ENCODE measurements at regions not wholly inside any gene's neighbourhood (a gene's known extent, or its start where the extent isn't known, plus 50 kb on each side); places are given as distances from the start of the nearest gene placed in this dataset.

GRCh38 chr14:38847161-38847560, 255.9 kb downstream of the SEC23A start:
- no peak for DNase-seq (ENCODE audit: low read depth)

- DNase-seq (ENCODE audit: low read depth), result no peak
Measured at GRCh38 chr14:38839694-38840365, 263.2 kb downstream of the SEC23A start.

- no peak for DNase-seq (ENCODE audit: low read depth)
Measured at GRCh38 chr14:38838979-38839323, 264.1 kb downstream of the SEC23A start.

DNA sequence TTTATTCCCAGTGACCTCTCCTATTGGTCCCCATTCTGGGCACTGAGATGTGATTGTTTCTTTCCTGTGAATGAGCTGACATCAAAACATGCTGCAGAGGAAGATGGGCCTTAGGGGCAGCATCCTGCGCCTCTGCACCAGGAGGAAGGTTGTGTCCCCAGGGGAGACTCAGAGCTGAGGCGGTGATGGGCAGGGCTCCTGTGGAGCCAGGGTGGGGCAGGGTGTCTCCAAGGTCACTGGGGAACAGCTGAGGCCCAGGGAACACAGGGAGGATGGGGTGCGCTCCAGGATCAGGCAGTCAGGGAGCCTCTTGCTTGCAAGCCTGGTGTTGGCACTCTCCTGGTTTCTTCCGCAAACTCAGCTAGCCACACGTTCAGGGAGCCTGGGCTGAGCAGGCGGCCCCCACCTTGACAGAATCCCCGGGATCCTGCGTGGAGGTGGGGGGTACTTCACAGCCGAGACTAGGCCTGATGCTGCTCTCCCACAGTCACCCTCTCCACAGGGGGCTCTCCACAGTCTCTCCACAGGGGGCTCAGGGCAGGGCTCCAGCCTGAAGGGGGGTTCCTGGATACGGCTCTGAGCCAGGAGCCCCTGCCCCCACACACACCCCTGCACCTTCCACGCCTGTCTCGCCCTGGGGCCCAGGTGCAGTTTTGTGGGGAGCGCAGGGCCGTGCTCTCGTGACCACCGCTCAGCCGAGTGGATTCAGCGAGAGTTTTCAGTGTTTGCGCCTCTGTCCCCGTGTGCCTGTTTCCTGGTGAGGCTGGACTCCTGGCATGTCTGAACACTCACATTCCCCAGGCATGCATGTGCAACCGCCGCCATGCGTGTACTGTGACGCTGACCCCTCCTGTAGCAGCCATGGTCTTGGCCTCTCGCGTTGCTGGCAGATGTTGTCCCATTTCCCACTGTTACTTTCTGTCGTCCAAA, 264.7 kb downstream of the SEC23A start:
- no peak for DNase-seq (ENCODE audit: low read depth)

DNA sequence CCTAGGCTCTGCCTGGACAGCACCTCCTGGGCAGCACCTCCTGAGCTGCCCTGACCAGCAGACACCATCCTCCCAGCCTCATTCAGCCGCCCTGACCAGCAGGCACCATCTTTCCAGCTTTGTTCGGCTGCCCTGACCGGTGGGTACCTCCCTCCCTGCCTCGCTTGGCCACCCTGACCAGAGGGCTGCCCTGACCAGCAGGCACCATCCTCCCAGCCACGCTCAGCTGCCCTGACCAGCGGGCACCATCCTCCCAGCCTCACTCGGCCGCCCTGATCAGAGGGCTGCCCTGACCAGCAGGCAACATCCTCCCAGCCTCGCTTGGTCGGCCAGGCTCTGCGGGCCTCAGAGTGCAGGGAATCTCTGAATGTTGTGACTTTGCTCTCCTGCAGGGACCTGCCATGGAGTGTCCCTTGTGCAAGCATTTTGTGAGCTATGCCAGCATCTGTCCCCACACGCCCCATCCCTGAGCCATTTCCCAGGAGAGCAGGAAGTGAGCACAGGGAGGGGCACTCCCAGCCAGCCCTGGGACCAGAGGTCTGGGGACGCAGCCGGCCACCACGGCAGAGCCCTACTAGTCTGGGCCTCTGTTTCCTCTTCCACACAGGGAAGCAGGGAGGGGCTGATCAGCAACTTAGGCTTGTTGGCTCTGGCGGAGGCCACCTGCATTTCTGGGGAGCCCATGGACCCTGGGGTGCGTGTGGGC, 265.5 kb downstream of the SEC23A start:
- no peak for DNase-seq (ENCODE audit: low read depth)

GRCh38 chr14:38836539-38836938, 266.5 kb downstream of the SEC23A start:
- DNase-seq (ENCODE audit: low read depth), result no peak

DNA sequence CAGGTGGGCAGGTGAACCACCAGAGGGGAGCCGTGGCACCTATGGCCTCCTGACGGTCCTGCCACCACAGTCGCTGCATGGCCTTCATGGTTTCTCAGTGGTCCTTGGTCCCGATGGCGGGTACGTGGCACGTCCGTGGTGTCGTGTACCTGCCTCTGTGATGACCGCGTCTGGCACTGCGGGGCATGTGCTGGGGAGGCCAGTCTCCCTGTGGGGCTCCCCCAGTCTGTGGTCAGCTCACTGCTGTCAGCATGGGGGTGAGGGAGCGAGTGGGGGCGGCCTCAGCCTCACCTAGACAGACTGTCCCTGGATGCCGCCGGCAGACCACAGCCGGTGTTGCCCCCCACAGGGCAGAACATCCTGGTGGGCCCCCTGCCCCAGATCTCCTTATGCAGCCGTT, 267.2 kb downstream of the SEC23A start:
- DNase-seq (ENCODE audit: low read depth), result no peak

DNA sequence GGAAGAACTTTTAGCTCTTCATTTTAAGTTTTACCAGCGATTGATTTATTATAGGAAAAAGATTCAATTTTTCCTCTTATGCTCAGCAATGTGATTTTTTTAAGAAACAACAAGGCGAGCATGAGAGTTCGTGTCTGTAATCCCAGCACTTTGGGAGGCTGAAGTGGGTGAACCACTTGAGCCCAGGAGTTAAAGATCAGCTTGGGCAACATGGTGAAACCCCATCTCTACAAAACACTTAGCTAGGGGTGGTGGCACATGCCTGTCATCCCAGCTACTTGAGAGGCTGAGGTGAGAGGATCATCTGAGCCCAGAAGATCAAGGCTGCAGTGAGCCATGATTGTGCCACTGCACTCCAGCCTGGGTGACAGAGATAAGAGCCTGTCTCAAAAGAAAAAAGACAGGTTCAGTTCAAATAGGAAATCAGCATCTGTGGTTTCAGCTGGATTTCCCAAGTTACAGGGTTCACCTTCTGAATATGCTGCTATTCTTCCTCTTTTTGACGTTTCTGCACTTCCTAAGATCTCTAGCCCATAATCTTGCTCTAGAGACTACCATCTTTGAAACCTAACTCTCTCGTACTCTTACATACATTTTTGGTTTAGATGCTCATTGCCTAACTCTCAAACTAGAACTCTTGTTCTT, 274.7 kb downstream of the SEC23A start:
- no peak for DNase-seq (ENCODE audit: low read depth)

GRCh38 chr14:38824706-38825105, 278.3 kb downstream of the SEC23A start:
- DNase-seq (ENCODE audit: low read depth), result no peak

DNA sequence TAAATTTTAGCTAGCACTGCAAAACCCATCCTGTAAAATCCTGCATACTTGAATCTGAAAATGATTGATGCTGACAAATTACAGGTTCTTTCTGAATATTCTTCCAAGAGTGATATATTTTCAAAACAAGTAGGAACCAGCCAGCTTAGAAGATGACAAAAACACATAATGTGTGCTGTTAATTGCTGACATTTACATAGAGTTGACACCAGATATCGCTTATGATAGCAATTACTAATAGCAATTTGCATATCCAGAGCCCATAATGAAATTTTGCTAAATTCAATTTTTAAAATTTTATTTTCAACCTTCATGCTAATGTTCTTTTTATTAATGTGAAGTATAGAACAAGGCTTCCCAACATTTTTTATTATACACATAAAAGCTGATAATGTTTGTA, 284.5 kb downstream of the SEC23A start:
- DNase-seq (ENCODE audit: low read depth), result no peak

DNA sequence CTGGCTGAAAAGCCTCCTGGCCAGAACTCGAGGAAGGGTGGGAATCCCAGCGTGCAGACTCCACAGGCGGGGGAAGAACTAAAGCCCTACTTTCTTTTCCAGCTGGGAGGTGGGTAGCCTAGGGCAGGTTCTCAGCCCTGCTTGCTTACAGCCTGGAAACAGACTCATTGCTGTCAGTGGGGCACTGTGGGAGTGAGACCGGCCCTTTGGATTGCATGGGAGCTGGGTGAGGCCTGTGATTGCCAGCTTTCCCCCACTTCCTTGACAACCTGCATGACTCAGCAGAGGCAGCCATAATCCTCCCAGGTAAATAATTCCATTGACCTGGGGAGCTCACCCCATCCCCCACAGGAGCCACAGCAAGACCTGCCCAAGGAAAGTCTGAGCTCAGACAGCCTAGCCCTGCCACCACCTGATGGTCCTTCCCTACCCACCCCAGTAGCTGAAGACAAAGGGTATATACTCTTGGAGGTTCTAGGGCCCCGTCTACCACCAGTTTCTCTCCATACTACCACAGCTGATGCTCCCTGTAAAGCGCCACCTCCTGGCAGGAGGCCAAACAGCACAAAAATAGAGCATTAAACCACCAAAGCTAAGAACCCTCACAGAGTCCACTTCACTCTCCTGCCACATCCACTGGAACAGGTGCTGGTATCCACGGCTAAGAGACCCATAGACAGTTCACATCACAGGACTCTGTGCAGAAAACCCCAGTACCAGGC, 294.1 kb downstream of the SEC23A start:
- DNase-seq (ENCODE audit: low read depth), result no peak

DNA sequence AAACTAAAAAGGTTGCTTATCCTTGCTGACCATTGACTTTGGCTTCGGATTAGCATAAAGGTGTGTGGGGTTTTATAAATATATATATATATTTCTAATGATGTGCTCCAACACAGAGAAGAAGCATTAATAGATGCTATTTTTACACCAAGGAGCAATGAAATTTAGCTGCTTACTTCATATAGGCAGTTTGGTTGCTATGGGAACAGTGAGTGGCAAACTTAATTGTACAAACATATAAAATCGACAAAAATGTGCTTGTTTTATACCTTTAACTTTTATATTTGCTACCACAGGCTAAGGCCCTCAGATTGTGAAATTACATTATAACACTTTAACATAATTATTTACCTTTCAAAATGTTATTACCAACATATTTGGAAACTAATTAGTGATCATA, 303.4 kb downstream of the SEC23A start:
- no peak for DNase-seq (ENCODE audit: low read depth)

DNA sequence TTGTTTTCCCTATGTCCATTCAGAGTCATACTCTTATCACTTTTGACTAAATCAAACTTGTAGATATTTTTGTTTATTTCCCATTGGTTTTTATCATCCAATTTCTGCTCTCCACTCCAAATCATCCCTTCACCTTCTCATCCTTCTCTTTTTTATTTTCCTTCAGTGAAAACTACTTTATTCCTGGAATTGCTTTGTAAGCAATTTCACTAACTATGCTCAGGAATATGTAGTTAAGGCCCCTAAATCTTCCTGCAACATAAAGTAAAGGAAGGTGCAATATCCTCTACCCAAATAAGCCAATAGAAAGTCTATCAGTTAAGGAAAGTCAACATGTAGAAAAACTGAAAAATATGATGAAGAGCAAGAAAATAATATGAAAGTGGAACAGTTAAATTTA, 308.4 kb downstream of the SEC23A start:
- no peak for DNase-seq (ENCODE audit: low read depth)

- no peak for DNase-seq (ENCODE audit: low read depth)
Measured at GRCh38 chr14:38791862-38792261, 311.2 kb downstream of the SEC23A start.

DNA sequence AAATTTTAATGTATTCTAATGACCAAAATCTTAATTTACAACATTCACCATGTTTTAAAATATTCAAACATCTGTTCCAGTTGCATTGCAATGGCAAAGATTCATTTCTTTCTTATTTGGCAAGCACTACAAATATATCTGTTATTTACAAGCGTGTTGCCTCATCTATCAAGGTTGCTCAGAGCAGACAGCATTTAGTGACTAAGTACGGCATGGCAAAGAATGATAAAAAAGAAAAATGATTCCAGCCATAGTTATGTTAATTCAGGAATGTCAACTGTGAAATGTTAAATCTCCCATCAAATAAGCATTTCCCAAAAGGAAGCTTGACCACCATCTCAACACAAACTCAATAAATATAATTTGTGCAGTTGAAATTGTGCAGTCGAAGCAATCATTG, 312.1 kb downstream of the SEC23A start:
- DNase-seq (ENCODE audit: low read depth), result no peak

GRCh38 chr14:38789805-38790204, 313.2 kb downstream of the SEC23A start:
- no peak for DNase-seq (ENCODE audit: low read depth)

DNA sequence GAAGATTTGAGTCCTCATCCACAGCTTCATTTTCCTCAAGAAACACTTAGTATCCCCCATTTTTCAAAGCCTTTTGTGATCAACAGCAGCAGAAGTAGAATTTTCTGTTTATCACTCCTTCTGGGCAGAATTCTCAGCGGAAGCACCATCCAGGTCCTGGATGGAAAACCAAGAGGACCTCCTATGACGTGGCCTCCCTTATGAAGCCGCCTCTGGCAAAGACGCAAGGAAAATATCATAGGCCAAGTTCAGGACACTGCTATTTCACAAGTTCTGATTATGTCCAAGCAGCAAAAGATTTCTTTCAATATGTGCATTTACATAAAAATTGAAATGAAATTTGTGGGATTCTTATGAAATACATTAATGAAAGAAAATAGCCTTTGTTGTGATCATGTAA, 315.0 kb downstream of the SEC23A start:
- no peak for DNase-seq (ENCODE audit: low read depth)

DNA sequence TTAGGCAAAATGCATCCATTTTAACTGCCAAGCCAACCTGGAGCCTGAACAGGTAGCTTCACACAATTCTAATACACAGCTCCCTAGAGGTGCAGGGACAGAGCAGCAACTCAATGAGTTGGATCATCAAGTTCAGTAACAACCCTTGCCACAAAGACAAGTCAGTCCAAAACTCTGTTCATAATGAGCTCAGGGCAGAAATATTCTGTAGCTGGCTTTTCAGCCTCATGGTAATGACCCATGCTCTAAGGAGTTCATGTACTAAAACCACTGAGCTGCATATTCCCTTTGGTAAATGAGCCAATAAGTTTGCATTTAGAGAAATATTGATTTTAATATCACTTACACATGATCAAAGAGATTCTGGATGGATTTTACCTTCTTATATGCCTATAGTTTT, 316.1 kb downstream of the SEC23A start:
- DNase-seq (ENCODE audit: low read depth), result no peak

DNA sequence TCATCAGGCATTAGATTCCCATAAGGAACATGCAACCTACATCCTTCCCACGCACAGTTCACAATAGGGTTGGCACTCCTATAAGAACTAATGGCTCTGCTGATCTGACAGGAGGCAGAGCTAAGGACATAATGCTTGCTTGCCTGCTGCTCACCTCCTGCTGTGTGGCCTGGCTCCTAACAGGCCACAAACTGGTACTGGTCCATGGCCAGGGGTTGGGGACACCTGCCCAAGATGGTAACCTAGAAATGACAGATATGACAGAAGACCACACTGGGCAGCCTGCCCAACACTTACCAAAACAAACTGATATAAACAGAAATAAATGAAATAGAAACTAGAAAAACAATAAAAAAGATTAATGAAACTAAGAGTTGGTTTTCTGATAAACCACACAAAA, 325.6 kb downstream of the SEC23A start:
- DNase-seq (ENCODE audit: low read depth), result no peak

DNA sequence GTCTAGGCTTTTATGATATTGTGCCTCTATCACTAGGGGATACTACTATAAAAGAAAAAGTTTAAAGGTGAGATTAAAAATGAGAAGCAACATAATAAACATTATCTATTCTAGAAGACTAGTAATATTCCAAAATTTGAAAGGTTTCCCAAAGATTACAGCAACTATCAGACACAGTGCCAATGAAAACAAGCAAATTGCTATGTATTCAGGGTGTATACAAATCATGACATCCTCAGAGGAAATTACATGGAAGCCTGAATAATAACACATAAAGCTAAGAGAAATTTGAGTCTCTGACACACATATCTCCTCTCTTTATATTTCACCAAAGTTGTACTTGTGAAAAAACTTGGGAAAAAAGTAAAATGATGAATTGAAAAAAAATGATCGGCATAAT, 327.0 kb downstream of the SEC23A start:
- DNase-seq (ENCODE audit: low read depth), result no peak

- no peak for DNase-seq (ENCODE audit: low read depth)
Measured at GRCh38 chr14:38774162-38774561, 328.9 kb downstream of the SEC23A start.

- no peak for DNase-seq (ENCODE audit: low read depth)
Measured at GRCh38 chr14:38770251-38770650, 332.8 kb downstream of the SEC23A start.
